ENCODE measurements at regions not wholly inside any gene's neighbourhood (a gene's known extent, or its start where the extent isn't known, plus 50 kb on each side); places are given as distances from the start of the nearest gene placed in this dataset.

DNA sequence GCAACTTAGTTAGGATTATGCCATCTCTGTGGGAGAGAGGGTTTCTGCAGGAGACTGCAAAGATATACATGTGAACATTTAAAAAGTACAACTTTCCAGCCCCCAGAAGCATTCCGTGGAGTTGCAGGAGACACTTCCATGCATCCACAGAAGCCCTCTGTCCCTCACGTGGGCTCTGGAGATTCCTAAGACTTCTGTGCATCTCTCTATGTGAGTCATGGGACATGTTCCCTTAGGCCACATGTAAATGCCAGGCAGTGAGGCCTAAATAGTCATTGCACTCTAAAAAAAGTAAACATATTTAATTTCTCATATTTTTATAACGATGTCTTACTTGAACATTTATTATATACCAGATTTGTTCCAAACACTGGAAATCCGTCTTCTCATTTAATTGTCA lies 126.5 kb upstream of the ROPN1 start:
- Histone ChIP-seq H3K36me3 (no peaks in the 10 kb centered on the region), H3K4me1 (no peaks in the 10 kb centered on the region), H3K27ac (no peak overlapping the region), H3K27me3 (no peaks in the 10 kb centered on the region), H3K9me3 (no peaks in the 10 kb centered on the region), H3K4me3 (no peak overlapping the region)
- intact Hi-C loops (cut with DNase I; ENCODE audit: low total_unique reads), result no loop called here
- DNase-seq (ENCODE audit: low spot score in 2 of 2), result no peak
- no peak for TF ChIP-seq POLR2A (IDR thresholded peaks at IDR 0.05)
- TF ChIP-seq, protein P1, sequence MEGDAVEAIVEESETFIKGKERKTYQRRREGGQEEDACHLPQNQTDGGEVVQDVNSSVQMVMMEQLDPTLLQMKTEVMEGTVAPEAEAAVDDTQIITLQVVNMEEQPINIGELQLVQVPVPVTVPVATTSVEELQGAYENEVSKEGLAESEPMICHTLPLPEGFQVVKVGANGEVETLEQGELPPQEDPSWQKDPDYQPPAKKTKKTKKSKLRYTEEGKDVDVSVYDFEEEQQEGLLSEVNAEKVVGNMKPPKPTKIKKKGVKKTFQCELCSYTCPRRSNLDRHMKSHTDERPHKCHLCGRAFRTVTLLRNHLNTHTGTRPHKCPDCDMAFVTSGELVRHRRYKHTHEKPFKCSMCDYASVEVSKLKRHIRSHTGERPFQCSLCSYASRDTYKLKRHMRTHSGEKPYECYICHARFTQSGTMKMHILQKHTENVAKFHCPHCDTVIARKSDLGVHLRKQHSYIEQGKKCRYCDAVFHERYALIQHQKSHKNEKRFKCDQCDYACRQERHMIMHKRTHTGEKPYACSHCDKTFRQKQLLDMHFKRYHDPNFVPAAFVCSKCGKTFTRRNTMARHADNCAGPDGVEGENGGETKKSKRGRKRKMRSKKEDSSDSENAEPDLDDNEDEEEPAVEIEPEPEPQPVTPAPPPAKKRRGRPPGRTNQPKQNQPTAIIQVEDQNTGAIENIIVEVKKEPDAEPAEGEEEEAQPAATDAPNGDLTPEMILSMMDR (IDR thresholded peaks at IDR 0.05), result no peak
- TF ChIP-seq POLR2AphosphoS5 (IDR thresholded peaks at IDR 0.05), result no peak

DNA sequence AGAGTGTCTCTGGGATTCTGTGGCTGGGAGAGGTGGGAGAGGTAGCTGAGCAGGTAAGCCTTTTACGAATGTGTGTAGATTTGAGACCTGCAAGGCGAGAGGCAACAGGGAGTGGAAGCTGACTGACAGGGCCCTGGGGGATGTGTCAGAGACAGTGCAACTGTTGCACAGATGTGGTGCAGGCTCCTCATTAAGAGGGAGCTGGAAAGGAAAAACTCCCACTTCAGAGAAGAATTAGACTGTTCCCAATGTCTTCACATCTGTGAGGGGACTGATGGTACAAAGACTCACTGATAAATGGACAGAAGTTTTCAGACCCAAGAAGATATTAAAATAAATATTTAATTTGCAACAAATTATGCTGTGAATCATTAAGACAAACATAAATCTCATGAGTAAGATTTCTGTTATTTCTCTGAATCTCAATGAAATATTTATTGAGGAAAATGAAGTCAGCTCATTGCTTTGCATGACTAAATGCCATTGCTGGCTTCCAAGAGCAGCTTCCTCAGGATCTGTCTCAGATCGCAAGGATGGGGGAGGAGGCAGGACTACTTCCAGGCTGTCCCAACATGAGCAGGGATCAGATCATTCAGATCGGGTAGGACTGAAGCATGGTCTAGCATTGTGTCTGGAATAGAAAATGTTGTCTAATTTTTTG lies 127.3 kb upstream of the ROPN1 start:
- no peaks in the 10 kb centered on the region for H3K36me3 ChIP-seq
- H3K9me3 ChIP-seq, result no peaks in the 10 kb centered on the region
- H3K4me1 ChIP-seq, result no peaks in the 10 kb centered on the region
- intact Hi-C loops (cut with DNase I; ENCODE audit: low total_unique reads), result no loop called here
- no peak for TF ChIP-seq POLR2A (IDR thresholded peaks at IDR 0.05)
- no peak for TF ChIP-seq POLR2AphosphoS5 (IDR thresholded peaks at IDR 0.05)
- TF ChIP-seq, protein P1 (IDR thresholded peaks at IDR 0.05), result no peak
- H3K4me3 ChIP-seq, result no peak overlapping the region
- H3K27ac ChIP-seq, result no peak overlapping the region
- DNase-seq (ENCODE audit: low spot score in 2 of 2), result no peak
- no peaks in the 10 kb centered on the region for H3K27me3 ChIP-seq

DNA sequence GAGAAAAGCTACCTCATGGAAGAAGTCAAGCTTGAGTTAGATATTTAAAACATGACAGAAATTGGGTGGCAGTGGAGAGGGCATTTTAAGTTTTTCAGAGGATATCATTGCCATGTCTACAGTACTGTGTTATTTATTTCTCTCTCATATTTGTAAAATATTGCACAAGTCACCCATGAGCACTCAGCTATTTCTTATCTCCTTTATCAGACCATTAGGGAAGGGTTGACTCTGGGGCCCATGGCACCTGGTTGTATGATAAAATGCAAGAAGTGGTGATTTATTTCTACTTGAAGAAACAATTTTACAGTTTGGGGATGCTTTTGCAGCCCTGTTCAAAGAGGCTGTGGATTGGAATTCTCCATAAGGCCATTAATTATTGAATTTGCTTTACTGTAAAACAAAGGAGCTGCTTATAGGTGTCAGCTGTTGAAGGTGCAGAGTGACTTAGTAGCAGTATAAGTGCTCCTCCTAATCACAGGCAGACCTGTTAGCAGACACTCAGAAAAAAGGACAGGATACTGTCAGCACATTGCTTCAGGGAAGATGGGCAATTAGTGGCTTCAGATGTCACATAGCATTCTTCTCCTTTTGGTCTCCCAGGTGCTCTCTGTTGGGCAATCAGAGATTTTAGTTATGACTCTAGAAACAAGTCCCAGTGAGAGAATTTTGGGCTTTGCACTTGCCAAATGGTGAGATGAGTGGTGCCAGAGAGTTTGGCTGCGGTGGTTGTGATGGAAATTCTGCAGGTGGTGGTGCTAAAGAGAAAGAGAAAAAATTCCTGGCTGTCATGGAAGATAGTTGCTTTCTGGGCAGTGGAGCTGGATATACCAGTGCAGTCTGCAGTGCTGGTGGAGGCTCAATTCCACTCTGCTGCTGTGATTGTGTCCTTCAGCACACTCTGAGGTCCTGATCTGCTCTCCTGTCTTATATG lies 129.7 kb upstream of the ROPN1 start:
- H3K27ac ChIP-seq, result no peak overlapping the region
- TF ChIP-seq, protein P1 (IDR thresholded peaks at IDR 0.05), result no peak
- TF ChIP-seq POLR2AphosphoS5 (IDR thresholded peaks at IDR 0.05), result no peak
- no peak for TF ChIP-seq POLR2A (IDR thresholded peaks at IDR 0.05)
- no peaks in the 10 kb centered on the region for H3K27me3 ChIP-seq

GRCh38 chr3:124125315-124125714 lies 133.4 kb upstream of the ROPN1 start:
- intact Hi-C loops (cut with DNase I; ENCODE audit: low total_unique reads), result no loop called here
- no peaks in the 10 kb centered on the region for H3K36me3 ChIP-seq
- H3K4me1 ChIP-seq, result no peaks in the 10 kb centered on the region
- no peak overlapping the region for H3K27ac ChIP-seq
- no peaks in the 10 kb centered on the region for H3K9me3 ChIP-seq
- H3K4me3 ChIP-seq, result no peak overlapping the region
- TF ChIP-seq POLR2AphosphoS5 (IDR thresholded peaks at IDR 0.05), result no peak
- TF ChIP-seq POLR2A (IDR thresholded peaks at IDR 0.05), result no peak
- TF ChIP-seq, protein P1 (IDR thresholded peaks at IDR 0.05), result no peak
- no peaks in the 10 kb centered on the region for H3K27me3 ChIP-seq
- DNase-seq (ENCODE audit: low spot score in 2 of 2), result no peak

More for the DNA sequence above, 129.7 kb upstream of the ROPN1 start:
- DNase-seq (ENCODE audit: low spot score in 2 of 2), result no peak
- intact Hi-C loops (cut with DNase I; ENCODE audit: low total_unique reads), result no loop called here
- Histone ChIP-seq H3K36me3 (no peaks in the 10 kb centered on the region), H3K4me1 (no peaks in the 10 kb centered on the region), H3K4me3 (no peak overlapping the region), H3K9me3 (no peaks in the 10 kb centered on the region)

- no peaks in the 10 kb centered on the region for H3K27me3 ChIP-seq
- TF ChIP-seq POLR2A (IDR thresholded peaks at IDR 0.05) (no peak), POLR2AphosphoS5 (IDR thresholded peaks at IDR 0.05) (no peak)
- TF ChIP-seq, protein P1 (IDR thresholded peaks at IDR 0.05), result no peak
- H3K9me3 ChIP-seq, result no peaks in the 10 kb centered on the region
- intact Hi-C loops (cut with DNase I; ENCODE audit: low total_unique reads), result no loop called here
- no peaks in the 10 kb centered on the region for H3K36me3 ChIP-seq
- no peak overlapping the region for H3K4me3 ChIP-seq
- no peaks in the 10 kb centered on the region for H3K4me1 ChIP-seq
- no peak overlapping the region for H3K27ac ChIP-seq
- no peak for DNase-seq (ENCODE audit: low spot score in 2 of 2)
Measured at GRCh38 chr3:124126436-124127023, 134.6 kb upstream of the ROPN1 start.
